ENCODE measurements at regions not wholly inside any gene's neighbourhood (a gene's known extent, or its start where the extent isn't known, plus 50 kb on each side); places are given as distances from the start of the nearest gene placed in this dataset.

GRCh38 chr9:119483153-119483552 lies 113.9 kb upstream of the BRINP1 start:
- DNase-seq (ENCODE audit: insufficient read length, low spot score) = no peak
- FAIRE-seq = no peak
- no peak for TF ChIP-seq CTCF (IDR thresholded peaks at IDR 0.05; ENCODE audit: insufficient read depth, missing control alignments)

GRCh38 chr9:119477197-119477596 lies 108.0 kb upstream of the BRINP1 start:
- FAIRE-seq = no peak
- DNase-seq (ENCODE audit: insufficient read length, low spot score) = no peak
- TF ChIP-seq CTCF (IDR thresholded peaks at IDR 0.05; ENCODE audit: insufficient read depth, missing control alignments) = no peak

- no peak for DNase-seq (ENCODE audit: insufficient read length, low spot score)
- TF ChIP-seq CTCF (IDR thresholded peaks at IDR 0.05; ENCODE audit: insufficient read depth, missing control alignments) = peak; percentile 36
- FAIRE-seq = no peak
Observed at GRCh38 chr9:119458068-119458467, 88.8 kb upstream of the BRINP1 start.

GRCh38 chr9:119453980-119454379 lies 84.7 kb upstream of the BRINP1 start:
- FAIRE-seq (no peak), DNase-seq (ENCODE audit: insufficient read length, low spot score) (no peak)
- no peak for TF ChIP-seq CTCF (IDR thresholded peaks at IDR 0.05; ENCODE audit: insufficient read depth, missing control alignments)

GRCh38 chr9:119453490-119453911 lies 84.3 kb upstream of the BRINP1 start:
- DNase-seq (ENCODE audit: insufficient read length, low spot score) (no peak), FAIRE-seq (no peak)
- TF ChIP-seq CTCF (IDR thresholded peaks at IDR 0.05; ENCODE audit: insufficient read depth, missing control alignments) = no peak

- FAIRE-seq (no peak), DNase-seq (ENCODE audit: insufficient read length, low spot score) (no peak)
- TF ChIP-seq CTCF (IDR thresholded peaks at IDR 0.05; ENCODE audit: insufficient read depth, missing control alignments) = no peak
Observed at GRCh38 chr9:119451426-119451825, 82.2 kb upstream of the BRINP1 start.

GRCh38 chr9:119443179-119443578 lies 73.9 kb upstream of the BRINP1 start:
- DNase-seq (ENCODE audit: insufficient read length, low spot score) (no peak), FAIRE-seq (no peak)

More at GRCh38 chr9:119443179-119443578, 73.9 kb upstream of the BRINP1 start:
- TF ChIP-seq CTCF (IDR thresholded peaks at IDR 0.05; ENCODE audit: insufficient read depth, missing control alignments) = no peak

Data from D721Med (cell line).